HCT116 (cell line): ENCODE measurements at regions not wholly inside any gene's neighbourhood (a gene's known extent, or its start where the extent isn't known, plus 50 kb on each side); places are given as distances from the start of the nearest gene placed in this dataset.

Experiments used
- ATAC-seq: fragments of 200-7000 bp; cut with Tn5 transposase; 2 replicates; pipeline ENCODE4 v1.9.1; 2020; ENCODE audit warnings: mild to moderate bottlenecking, moderate library complexity
- BruUV-seq: library from RNA; stranded (reverse); fragments of 400-500 nt; replicated peaks from 2 replicates; lab custom pipeline; 2021; lab: Mats Ljungman, UMichigan
- CTCF ChIA-PET: fragments of 300-600 bp; sonication (Branson Sonifier 250); formaldehyde crosslinking; loops from one replicate; lab custom pipeline; 2021; ENCODE audit warnings: antibody characterized with exemption; lab: Charles Lee
- POLR2A ChIA-PET: fragments of 300-600, 350-600 bp; sonication (Branson Sonifier 250); formaldehyde crosslinking; loops from one replicate; lab custom pipeline; 2021; ENCODE audit warnings: antibody characterized with exemption; lab: Charles Lee
- RAD21 ChIA-PET, 2 experiments: fragments of 300-600 bp; sonication (Branson Sonifier 250); formaldehyde crosslinking; loops; one replicate each; lab custom pipeline; 2023; ENCODE audit warnings: low total read pairs in 2 of 2; ENCODE audit not compliant: uncharacterized antibody in 2 of 2, unreplicated experiment in 2 of 2, low non-redundant PET in 1 of 2; lab: Charles Lee
- DNase-seq: peaks from one replicate; pipeline ENCODE4 v3.0.0-alpha.2; 2010; ENCODE audit warnings: low read depth, low spot score
- H2AFZ ChIP-seq: fragments of 200-600 bp; shearing (Covaris generic), sonication (generic); 2 replicates; pipeline ENCODE4 v1.6.1; 2017; ENCODE audit warnings: low read depth, mixed run types, mixed read lengths, antibody characterized with exemption, low read length; ENCODE audit not compliant: poor library complexity, severe bottlenecking
- H3K27ac ChIP-seq: 2 replicates; pipeline ENCODE4 v1.5.1; 2012; ENCODE audit warnings: low read depth, low read length
- H3K27me3 ChIP-seq: fragments of 200-600 bp; sonication (generic); 2 replicates; pipeline ENCODE4 v1.6.1; 2016; ENCODE audit warnings: mixed run types, low read length, mixed read lengths; ENCODE audit not compliant: insufficient read depth
- H3K36me3 ChIP-seq, 2 experiments: fragments of 200-500 bp in 1 of 2; fragments of 200-600 bp in 1 of 2; sonication (Bioruptor generic) in 1 of 2; sonication (generic) in 1 of 2; 2 replicates each; pipeline versions ENCODE4 v1.5.1 to v1.6.1; 2014 to 2016; ENCODE audit warnings: low read length in 2 of 2, inconsistent platforms in 1 of 2, mixed read lengths in 1 of 2, mixed run types in 1 of 2; ENCODE audit not compliant: insufficient read depth in 2 of 2, control insufficient read depth in 1 of 2
- H3K4me1 ChIP-seq, 2 experiments: fragments of 200-600 bp in 1 of 2; sonication (generic) in 1 of 2; 2 replicates each; pipeline versions ENCODE4 v1.5.1 to v1.6.1; 2012 to 2017; ENCODE audit warnings: low read length in 2 of 2, inconsistent platforms in 1 of 2, mild to moderate bottlenecking in 1 of 2, mixed read lengths in 1 of 2, mixed run types in 1 of 2, moderate library complexity in 1 of 2; ENCODE audit not compliant: insufficient read depth in 2 of 2, control insufficient read depth in 1 of 2
- H3K4me2 ChIP-seq: fragments of 200-600 bp; sonication (generic); 2 replicates; pipeline ENCODE4 v1.6.1; 2017; ENCODE audit warnings: mixed run types, low read length, mixed read lengths
- H3K4me3 ChIP-seq, 2 experiments: fragments of 200-600 bp in 1 of 2; sonication (generic) in 1 of 2; replicated peaks in 1 of 2; 2 replicates each; pipeline ENCODE4 v1.5.1; 2011 to 2016; ENCODE audit warnings: low read length in 2 of 2, control low read depth in 1 of 2, low read depth in 1 of 2, mild to moderate bottlenecking in 1 of 2, mixed read lengths in 1 of 2, mixed run types in 1 of 2
- H3K79me2 ChIP-seq: fragments of 200-600 bp; sonication (generic); 2 replicates; pipeline ENCODE4 v1.6.1; 2017; ENCODE audit warnings: mild to moderate bottlenecking, mixed run types, low read length, moderate library complexity, mixed read lengths; ENCODE audit not compliant: insufficient read depth
- H3K9ac ChIP-seq: fragments of 200-600 bp; sonication (generic); 2 replicates; pipeline ENCODE4 v1.6.1; 2016; ENCODE audit warnings: low read length, mixed read lengths
- H3K9me2 ChIP-seq: fragments of 200-600 bp; sonication (generic), shearing (Covaris generic); 2 replicates; pipeline ENCODE4 v1.6.1; 2017; ENCODE audit warnings: mixed run types, mild to moderate bottlenecking, moderate library complexity; ENCODE audit not compliant: insufficient read depth
- H3K9me3 ChIP-seq, 2 experiments: fragments of 200-500 bp in 1 of 2; fragments of 200-600 bp in 1 of 2; sonication (Bioruptor generic) in 1 of 2; sonication (generic) in 1 of 2; 2 replicates each; pipeline ENCODE4 v1.6.1; 2014 to 2017; ENCODE audit warnings: low read length in 2 of 2, mixed read lengths in 2 of 2, inconsistent platforms in 1 of 2, low read depth in 1 of 2, mild to moderate bottlenecking in 1 of 2, mixed run types in 1 of 2, moderate library complexity in 1 of 2; ENCODE audit not compliant: control insufficient read depth in 1 of 2, insufficient read depth in 1 of 2
- H4K20me1 ChIP-seq: fragments of 200-600 bp; sonication (generic), shearing (Covaris generic); 2 replicates; pipeline ENCODE4 v1.6.1; 2017; ENCODE audit warnings: mixed run types, mild to moderate bottlenecking, moderate library complexity; ENCODE audit not compliant: insufficient read depth
- EZH2 ChIP-seq: fragments of 200-600 bp; sonication (generic); IDR thresholded peaks from 2 replicates; pipeline ENCODE4 v1.6.1; 2017; ENCODE audit warnings: antibody characterized with exemption, mixed run types
- EZH2phosphoT487 ChIP-seq: fragments of 200-600 bp; IDR thresholded peaks from 2 replicates; pipeline ENCODE4 v1.6.1; 2018; ENCODE audit warnings: antibody characterized with exemption, borderline replicate concordance
- SIN3A ChIP-seq: IDR thresholded peaks from 2 replicates; pipeline ENCODE4 v1.6.1; 2012; ENCODE audit warnings: low read depth
- SP1 ChIP-seq: IDR thresholded peaks from 2 replicates; pipeline ENCODE4 v1.6.1; 2012; ENCODE audit warnings: low read depth
- SRF ChIP-seq: IDR thresholded peaks from 2 replicates; pipeline ENCODE4 v1.6.1; 2012; ENCODE audit warnings: low read depth
- TCF7L2 ChIP-seq: IDR thresholded peaks from 2 replicates; pipeline ENCODE4 v1.7.0; 2011; ENCODE audit warnings: borderline replicate concordance, inconsistent platforms; ENCODE audit not compliant: insufficient read depth, insufficient read length; ENCODE audit errors: extremely low read depth
- YY1 ChIP-seq: IDR thresholded peaks from 2 replicates; pipeline ENCODE4 v1.6.1; 2011; ENCODE audit warnings: low read length, low read depth, moderate library complexity, mild to moderate bottlenecking; ENCODE audit not compliant: insufficient replicate concordance; ENCODE audit errors: extremely low read depth
- ZNF274 ChIP-seq: fragments of 200-500 bp; sonication (Bioruptor generic); IDR thresholded peaks from 2 replicates; pipeline ENCODE4 v1.6.1; 2014; ENCODE audit warnings: mild to moderate bottlenecking, low read depth, low read length, inconsistent platforms
- intact Hi-C: fragments of 100-400 bp; cut with micrococcal nuclease; formaldehyde crosslinking; loops from 2 replicates; pipeline ENCODE4 v1.10.0; 2022
- TF ChIP-seq, protein P1 (sequence below): IDR thresholded peaks from 2 replicates; pipeline ENCODE4 v1.6.1; 2012
- TF ChIP-seq, protein P2 (sequence below): IDR thresholded peaks from 2 replicates; pipeline ENCODE4 v1.6.1; 2012; ENCODE audit warnings: low read depth
- TF ChIP-seq, protein P3 (sequence below): IDR thresholded peaks from 2 replicates; pipeline ENCODE4 v1.6.1; 2011; ENCODE audit warnings: mild to moderate bottlenecking, low read length, moderate library complexity; ENCODE audit not compliant: insufficient replicate concordance; ENCODE audit errors: extremely low read depth

DNA sequence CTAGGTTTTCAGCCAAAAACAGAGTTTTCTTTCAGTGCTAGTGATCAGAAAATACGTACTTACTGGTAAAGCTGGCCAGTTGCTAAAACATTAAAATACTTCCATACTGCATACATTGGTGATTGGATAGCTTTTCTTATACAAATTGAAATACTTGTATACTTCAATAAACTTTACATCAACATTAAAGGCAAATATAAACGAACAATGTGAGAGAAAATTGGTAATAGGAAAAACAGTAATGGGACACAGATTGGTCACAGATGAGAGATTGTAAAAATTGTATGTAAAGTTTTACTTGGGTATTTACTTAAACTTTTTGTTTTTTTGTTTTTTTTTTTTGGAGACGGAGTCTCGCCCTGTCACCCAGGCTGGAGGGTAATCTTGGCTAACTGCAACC, 391.7 kb downstream of the TFEC start:
- Histone ChIP-seq H3K4me2 (no peak overlapping the region), H3K36me3 (no peaks in the 10 kb centered on the region), H3K79me2 (no peaks in the 10 kb centered on the region), H3K9ac (no peak overlapping the region), H3K4me3 (no peak overlapping the region), H3K9me2 (no peaks in the 10 kb centered on the region), H4K20me1 (no peaks in the 10 kb centered on the region), H3K27me3 (no peaks in the 10 kb centered on the region), H2AFZ (no peak overlapping the region), H3K27ac (no peak overlapping the region), H3K4me1 (peaks cover 0 to 4% of the 10 kb centered on the region in 2 experiments; a peak in 1 of 4 replicates), H3K9me3 (no peaks in the 10 kb centered on the region)
- TF ChIP-seq EZH2 (no peak), YY1 (no peak), SP1 (no peak), TCF7L2 (no peak), EZH2phosphoT487 (no peak), ZNF274 (no peak), SRF (no peak), SIN3A (no peak)
- TF ChIP-seq, protein P1, sequence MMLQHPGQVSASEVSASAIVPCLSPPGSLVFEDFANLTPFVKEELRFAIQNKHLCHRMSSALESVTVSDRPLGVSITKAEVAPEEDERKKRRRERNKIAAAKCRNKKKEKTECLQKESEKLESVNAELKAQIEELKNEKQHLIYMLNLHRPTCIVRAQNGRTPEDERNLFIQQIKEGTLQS: no peak
- TF ChIP-seq, protein P2, sequence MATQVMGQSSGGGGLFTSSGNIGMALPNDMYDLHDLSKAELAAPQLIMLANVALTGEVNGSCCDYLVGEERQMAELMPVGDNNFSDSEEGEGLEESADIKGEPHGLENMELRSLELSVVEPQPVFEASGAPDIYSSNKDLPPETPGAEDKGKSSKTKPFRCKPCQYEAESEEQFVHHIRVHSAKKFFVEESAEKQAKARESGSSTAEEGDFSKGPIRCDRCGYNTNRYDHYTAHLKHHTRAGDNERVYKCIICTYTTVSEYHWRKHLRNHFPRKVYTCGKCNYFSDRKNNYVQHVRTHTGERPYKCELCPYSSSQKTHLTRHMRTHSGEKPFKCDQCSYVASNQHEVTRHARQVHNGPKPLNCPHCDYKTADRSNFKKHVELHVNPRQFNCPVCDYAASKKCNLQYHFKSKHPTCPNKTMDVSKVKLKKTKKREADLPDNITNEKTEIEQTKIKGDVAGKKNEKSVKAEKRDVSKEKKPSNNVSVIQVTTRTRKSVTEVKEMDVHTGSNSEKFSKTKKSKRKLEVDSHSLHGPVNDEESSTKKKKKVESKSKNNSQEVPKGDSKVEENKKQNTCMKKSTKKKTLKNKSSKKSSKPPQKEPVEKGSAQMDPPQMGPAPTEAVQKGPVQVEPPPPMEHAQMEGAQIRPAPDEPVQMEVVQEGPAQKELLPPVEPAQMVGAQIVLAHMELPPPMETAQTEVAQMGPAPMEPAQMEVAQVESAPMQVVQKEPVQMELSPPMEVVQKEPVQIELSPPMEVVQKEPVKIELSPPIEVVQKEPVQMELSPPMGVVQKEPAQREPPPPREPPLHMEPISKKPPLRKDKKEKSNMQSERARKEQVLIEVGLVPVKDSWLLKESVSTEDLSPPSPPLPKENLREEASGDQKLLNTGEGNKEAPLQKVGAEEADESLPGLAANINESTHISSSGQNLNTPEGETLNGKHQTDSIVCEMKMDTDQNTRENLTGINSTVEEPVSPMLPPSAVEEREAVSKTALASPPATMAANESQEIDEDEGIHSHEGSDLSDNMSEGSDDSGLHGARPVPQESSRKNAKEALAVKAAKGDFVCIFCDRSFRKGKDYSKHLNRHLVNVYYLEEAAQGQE: no peak
- TF ChIP-seq, protein P3, sequence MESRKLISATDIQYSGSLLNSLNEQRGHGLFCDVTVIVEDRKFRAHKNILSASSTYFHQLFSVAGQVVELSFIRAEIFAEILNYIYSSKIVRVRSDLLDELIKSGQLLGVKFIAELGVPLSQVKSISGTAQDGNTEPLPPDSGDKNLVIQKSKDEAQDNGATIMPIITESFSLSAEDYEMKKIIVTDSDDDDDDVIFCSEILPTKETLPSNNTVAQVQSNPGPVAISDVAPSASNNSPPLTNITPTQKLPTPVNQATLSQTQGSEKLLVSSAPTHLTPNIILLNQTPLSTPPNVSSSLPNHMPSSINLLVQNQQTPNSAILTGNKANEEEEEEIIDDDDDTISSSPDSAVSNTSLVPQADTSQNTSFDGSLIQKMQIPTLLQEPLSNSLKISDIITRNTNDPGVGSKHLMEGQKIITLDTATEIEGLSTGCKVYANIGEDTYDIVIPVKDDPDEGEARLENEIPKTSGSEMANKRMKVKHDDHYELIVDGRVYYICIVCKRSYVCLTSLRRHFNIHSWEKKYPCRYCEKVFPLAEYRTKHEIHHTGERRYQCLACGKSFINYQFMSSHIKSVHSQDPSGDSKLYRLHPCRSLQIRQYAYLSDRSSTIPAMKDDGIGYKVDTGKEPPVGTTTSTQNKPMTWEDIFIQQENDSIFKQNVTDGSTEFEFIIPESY: no peak
- intact Hi-C loops: no loop called here
- ChIA-PET POLR2A (no interaction called here), RAD21 (no interaction called here), CTCF (interaction anchor here (1.2 kb wide), 1 partner anchor 213 kb away, joined by 3 read pairs; no protein-coding TSS in a partner anchor)
- BruUV-seq: no TSS peak
- ATAC-seq (no peak), DNase-seq (no peak)
